ENCODE measurements at regions not wholly inside any gene's neighbourhood (a gene's known extent, or its start where the extent isn't known, plus 50 kb on each side); places are given as distances from the start of the nearest gene placed in this dataset.
"Not testable (repeated sequence)": the region's sequence is repeated elsewhere in the genome, so short reads cannot be mapped to it uniquely, and the experiment has no call there.

- no peak for DNase-seq
- peaks cover 2% of the 10 kb centered on the region; the same call in 1 of the 2 replicates for H3K4me1 ChIP-seq
Measured at GRCh38 chr4:126375462-126376054, 1060.8 kb downstream of the FAT4 start.

GRCh38 chr4:126385954-126386353 is 1071.2 kb downstream of the FAT4 start:
- Histone ChIP-seq H3K9me3 (replicated peaks) (0 out of 2 replicates have a peak, but pooled peaks cover 5% of the 10 kb centered on the region), H3K4me3 (no peak overlapping the region), H3K36me3 (no peaks in the 10 kb centered on the region), H3K4me1 (peaks cover 6% of the 10 kb centered on the region; the same call in 1 of the 2 replicates), H3K27ac (peak overlapping the region; percentile 44), H3K27me3 (no peaks in the 10 kb centered on the region)
- DNase-seq = no peak

More at GRCh38 chr4:126375462-126376054, 1060.8 kb downstream of the FAT4 start:
- Histone ChIP-seq H3K27me3 (no peaks in the 10 kb centered on the region), H3K4me3 (no peak overlapping the region), H3K9me3 (replicated peaks) (no peaks in the 10 kb centered on the region), H3K27ac (no peak overlapping the region), H3K36me3 (no peaks in the 10 kb centered on the region)

- Histone ChIP-seq H3K4me1 (peaks cover 6% of the 10 kb centered on the region; the same call in 1 of the 2 replicates), H3K4me3 (no peak overlapping the region), H3K9me3 (replicated peaks) (0 out of 2 replicates have a peak, but pooled peaks cover 5% of the 10 kb centered on the region), H3K27ac (peak overlapping the region; percentile 44), H3K27me3 (no peaks in the 10 kb centered on the region), H3K36me3 (no peaks in the 10 kb centered on the region)
- peak; percentile 49 to 64 for DNase-seq
Measured at GRCh38 chr4:126386512-126386911, 1071.8 kb downstream of the FAT4 start.

GRCh38 chr4:126395664-126396063 is 1080.9 kb downstream of the FAT4 start:
- no peak overlapping the region for H3K27ac ChIP-seq
- H3K27me3 ChIP-seq = no peaks in the 10 kb centered on the region
- no peak for DNase-seq
- H3K9me3 ChIP-seq (replicated peaks) = no peaks in the 10 kb centered on the region
- H3K4me3 ChIP-seq = no peak overlapping the region
- peaks cover 11% of the 10 kb centered on the region for H3K4me1 ChIP-seq
- no peaks in the 10 kb centered on the region for H3K36me3 ChIP-seq

- Histone ChIP-seq H3K27me3 (no peaks in the 10 kb centered on the region), H3K27ac (no peak overlapping the region), H3K4me1 (peaks cover 11% of the 10 kb centered on the region), H3K4me3 (no peak overlapping the region), H3K36me3 (no peaks in the 10 kb centered on the region), H3K9me3 (replicated peaks) (no peaks in the 10 kb centered on the region)
- DNase-seq = no peak
Measured at GRCh38 chr4:126396121-126396520, 1081.4 kb downstream of the FAT4 start.

GRCh38 chr4:126396703-126397102 is 1081.9 kb downstream of the FAT4 start:
- Histone ChIP-seq H3K36me3 (no peaks in the 10 kb centered on the region), H3K4me3 (no peak overlapping the region), H3K9me3 (replicated peaks) (no peaks in the 10 kb centered on the region), H3K4me1 (peaks cover 11% of the 10 kb centered on the region), H3K27me3 (no peaks in the 10 kb centered on the region), H3K27ac (no peak overlapping the region)
- no peak for DNase-seq

GRCh38 chr4:126404549-126404948 is 1089.8 kb downstream of the FAT4 start:
- H3K4me1 ChIP-seq = no peaks in the 10 kb centered on the region
- H3K36me3 ChIP-seq = no peaks in the 10 kb centered on the region
- H3K27ac ChIP-seq = no peak overlapping the region
- no peaks in the 10 kb centered on the region for H3K27me3 ChIP-seq
- 0 out of 2 replicates have a peak, but pooled peaks cover 4% of the 10 kb centered on the region for H3K9me3 ChIP-seq (replicated peaks)
- no peak overlapping the region for H3K4me3 ChIP-seq
- DNase-seq = no peak

GRCh38 chr4:126405369-126405982 is 1090.7 kb downstream of the FAT4 start:
- H3K9me3 ChIP-seq (replicated peaks) = 0 out of 2 replicates have a peak, but pooled peaks cover 4% of the 10 kb centered on the region
- H3K36me3 ChIP-seq = no peaks in the 10 kb centered on the region
- H3K4me3 ChIP-seq = no peak overlapping the region
- DNase-seq = peak in 1 of 2 experiments; percentile 49
- H3K27ac ChIP-seq = no peak overlapping the region
- H3K27me3 ChIP-seq = no peaks in the 10 kb centered on the region
- no peaks in the 10 kb centered on the region for H3K4me1 ChIP-seq

- no peak overlapping the region for H3K27ac ChIP-seq
- 0 out of 2 replicates have a peak, but pooled peaks cover 4% of the 10 kb centered on the region for H3K9me3 ChIP-seq (replicated peaks)
Measured at GRCh38 chr4:126409746-126410145, 1095.0 kb downstream of the FAT4 start.

GRCh38 chr4:126411047-126411446 is 1096.3 kb downstream of the FAT4 start:
- Histone ChIP-seq H3K9me3 (replicated peaks) (no peaks in the 10 kb centered on the region), H3K27me3 (no peaks in the 10 kb centered on the region)

More at GRCh38 chr4:126409746-126410145, 1095.0 kb downstream of the FAT4 start:
- Histone ChIP-seq H3K4me3 (no peak overlapping the region), H3K27me3 (no peaks in the 10 kb centered on the region), H3K36me3 (no peaks in the 10 kb centered on the region), H3K4me1 (no peaks in the 10 kb centered on the region)
- no peak for DNase-seq

GRCh38 chr4:126412310-126412709 is 1097.6 kb downstream of the FAT4 start:
- not testable (repeated sequence) for H3K9me3 ChIP-seq (replicated peaks); H3K36me3 ChIP-seq; H3K27me3 ChIP-seq

More at GRCh38 chr4:126411047-126411446, 1096.3 kb downstream of the FAT4 start:
- no peaks in the 10 kb centered on the region for H3K36me3 ChIP-seq
- no peak for DNase-seq
- H3K27ac ChIP-seq = no peak overlapping the region
- no peaks in the 10 kb centered on the region for H3K4me1 ChIP-seq
- H3K4me3 ChIP-seq = no peak overlapping the region

GRCh38 chr4:126414741-126415140 is 1100.0 kb downstream of the FAT4 start:
- no peaks in the 10 kb centered on the region for H3K27me3 ChIP-seq
- H3K4me3 ChIP-seq = no peak overlapping the region
- peak in 1 of 2 experiments; percentile 7 for DNase-seq
- H3K36me3 ChIP-seq = no peaks in the 10 kb centered on the region
- H3K27ac ChIP-seq = no peak overlapping the region
- H3K4me1 ChIP-seq = no peaks in the 10 kb centered on the region
- no peaks in the 10 kb centered on the region for H3K9me3 ChIP-seq (replicated peaks)

More at GRCh38 chr4:126412310-126412709, 1097.6 kb downstream of the FAT4 start:
- DNase-seq, H3K27ac ChIP-seq, H3K4me1 ChIP-seq, H3K4me3 ChIP-seq: not testable (repeated sequence)

GRCh38 chr4:126419266-126419665 is 1104.5 kb downstream of the FAT4 start:
- Histone ChIP-seq H3K4me1 (no peaks in the 10 kb centered on the region), H3K27me3 (no peaks in the 10 kb centered on the region), H3K36me3 (no peaks in the 10 kb centered on the region), H3K27ac (no peak overlapping the region), H3K4me3 (no peak overlapping the region), H3K9me3 (replicated peaks) (no peaks in the 10 kb centered on the region)
- DNase-seq = no peak

GRCh38 chr4:126427853-126428252 is 1113.1 kb downstream of the FAT4 start:
- no peaks in the 10 kb centered on the region for H3K4me1 ChIP-seq
- DNase-seq = no peak
- no peak overlapping the region for H3K4me3 ChIP-seq
- 0 out of 2 replicates have a peak, but pooled peaks cover 2% of the 10 kb centered on the region for H3K36me3 ChIP-seq
- no peaks in the 10 kb centered on the region for H3K9me3 ChIP-seq (replicated peaks)
- H3K27me3 ChIP-seq = no peaks in the 10 kb centered on the region
- H3K27ac ChIP-seq = no peak overlapping the region

- H3K4me3 ChIP-seq = no peak overlapping the region
- H3K27ac ChIP-seq = no peak overlapping the region
- no peaks in the 10 kb centered on the region for H3K9me3 ChIP-seq (replicated peaks)
- no peaks in the 10 kb centered on the region for H3K27me3 ChIP-seq
- 0 out of 2 replicates have a peak, but pooled peaks cover 2% of the 10 kb centered on the region for H3K36me3 ChIP-seq
- no peaks in the 10 kb centered on the region for H3K4me1 ChIP-seq
- no peak for DNase-seq
Measured at GRCh38 chr4:126431049-126431448, 1116.3 kb downstream of the FAT4 start.

Measured in SJCRH30 (cell line).